Upper lobe of left lung (tissue), 4 donors: ENCODE measurements at regions not wholly inside any gene's neighbourhood (a gene's known extent, or its start where the extent isn't known, plus 50 kb on each side); places are given as distances from the start of the nearest gene placed in this dataset.

ENCODE experiments used
- CTCF ChIP-seq, 6 experiments: fragments of 450-650 bp in 4 of 6; fragments of 200-600 bp in 2 of 6; sonication (generic) in 2 of 6; IDR thresholded peaks; one replicate each; pipeline ENCODE4 v1.5.1; 2016 to 2019; ENCODE audit warnings: antibody characterized with exemption in 6 of 6
- EP300 ChIP-seq, 4 donors: sonication (generic); formaldehyde crosslinking; IDR thresholded peaks; one replicate each; pipeline ENCODE4 v1.5.1; 2017; ENCODE audit warnings: antibody characterized with exemption in 4 of 4, control low read depth in 2 of 4
- POLR2A ChIP-seq, 4 donors: fragments of 450-650 bp; IDR thresholded peaks; one replicate each; pipeline ENCODE4 v1.5.1; 2016 to 2017; ENCODE audit warnings: antibody characterized with exemption in 4 of 4, mild to moderate bottlenecking in 2 of 4
- POLR2AphosphoS5 ChIP-seq, 2 donors: sonication (generic); formaldehyde crosslinking; IDR thresholded peaks; one replicate each; pipeline ENCODE4 v1.5.1; 2017; ENCODE audit warnings: antibody characterized with exemption in 2 of 2

- TF ChIP-seq POLR2A (IDR thresholded peaks at IDR 0.05) (no peak), CTCF (IDR thresholded peaks at IDR 0.05) (no peak), POLR2AphosphoS5 (IDR thresholded peaks at IDR 0.05) (no peak), EP300 (IDR thresholded peaks at IDR 0.05) (no peak)
These were observed 656.9 kb downstream of the DSC3 start for GRCh38 chr18:30385684-30386083.
